ENCODE measurements at regions not wholly inside any gene's neighbourhood (a gene's known extent, or its start where the extent isn't known, plus 50 kb on each side); places are given as distances from the start of the nearest gene placed in this dataset.

DNA sequence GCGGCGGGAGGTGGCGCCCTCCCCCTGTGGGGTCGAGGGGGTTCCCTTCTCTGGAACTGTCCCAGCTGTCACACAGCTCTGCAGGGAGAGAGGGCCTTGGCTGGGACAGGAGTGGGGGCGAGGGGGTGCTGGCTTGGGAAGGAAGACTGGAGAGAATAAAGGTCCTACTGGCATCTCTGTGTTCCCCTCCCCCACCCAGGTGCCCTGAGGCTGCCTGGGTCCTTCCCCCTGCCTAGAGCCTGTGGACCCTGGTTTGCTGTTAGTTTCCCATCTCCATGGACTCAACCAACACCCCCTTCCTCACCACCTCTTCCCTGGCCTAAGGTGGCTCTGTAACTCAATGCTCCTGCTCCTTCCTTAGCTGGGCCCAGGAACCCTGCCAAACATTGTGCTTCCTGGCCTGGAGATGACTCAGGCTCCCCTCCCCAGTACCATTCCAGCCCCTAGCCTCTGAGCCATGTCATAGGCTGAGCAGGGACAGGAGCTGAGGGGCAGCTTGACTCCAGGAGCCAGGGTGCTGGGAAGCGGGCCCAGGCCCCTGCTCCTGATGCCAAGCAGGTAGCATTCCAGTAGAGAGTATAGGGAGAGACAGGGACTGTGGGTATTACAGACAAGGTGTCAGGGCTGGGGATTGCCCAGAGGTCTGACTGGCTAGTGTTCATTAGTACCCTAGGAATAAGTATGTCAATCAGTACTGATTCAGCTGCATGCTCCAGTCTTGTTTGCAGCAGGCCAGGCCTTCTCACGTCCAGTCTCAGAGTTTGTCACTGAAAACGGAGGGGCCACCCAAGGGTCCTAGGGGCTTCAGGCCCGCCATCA, 100.7 kb downstream of the EFNB1 start:
- Histone ChIP-seq H3K36me3 (no peaks in the 10 kb centered on the region), H3K4me1 (no peaks in the 10 kb centered on the region), H3K9me3 (no peaks in the 10 kb centered on the region), H3K4me3 (no peak overlapping the region), H3K9ac (ENCODE audit: low read depth in 2 of 2, low read length in 2 of 2) (no peak overlapping the region), H3K27me3 (no peaks in the 10 kb centered on the region), H3K27ac (no peak overlapping the region)
- TF ChIP-seq, protein P1, sequence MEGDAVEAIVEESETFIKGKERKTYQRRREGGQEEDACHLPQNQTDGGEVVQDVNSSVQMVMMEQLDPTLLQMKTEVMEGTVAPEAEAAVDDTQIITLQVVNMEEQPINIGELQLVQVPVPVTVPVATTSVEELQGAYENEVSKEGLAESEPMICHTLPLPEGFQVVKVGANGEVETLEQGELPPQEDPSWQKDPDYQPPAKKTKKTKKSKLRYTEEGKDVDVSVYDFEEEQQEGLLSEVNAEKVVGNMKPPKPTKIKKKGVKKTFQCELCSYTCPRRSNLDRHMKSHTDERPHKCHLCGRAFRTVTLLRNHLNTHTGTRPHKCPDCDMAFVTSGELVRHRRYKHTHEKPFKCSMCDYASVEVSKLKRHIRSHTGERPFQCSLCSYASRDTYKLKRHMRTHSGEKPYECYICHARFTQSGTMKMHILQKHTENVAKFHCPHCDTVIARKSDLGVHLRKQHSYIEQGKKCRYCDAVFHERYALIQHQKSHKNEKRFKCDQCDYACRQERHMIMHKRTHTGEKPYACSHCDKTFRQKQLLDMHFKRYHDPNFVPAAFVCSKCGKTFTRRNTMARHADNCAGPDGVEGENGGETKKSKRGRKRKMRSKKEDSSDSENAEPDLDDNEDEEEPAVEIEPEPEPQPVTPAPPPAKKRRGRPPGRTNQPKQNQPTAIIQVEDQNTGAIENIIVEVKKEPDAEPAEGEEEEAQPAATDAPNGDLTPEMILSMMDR (IDR thresholded peaks at IDR 0.05), result no peak
- intact Hi-C loops (cut with DNase I), result no loop called here
- no peak for DNase-seq

DNA sequence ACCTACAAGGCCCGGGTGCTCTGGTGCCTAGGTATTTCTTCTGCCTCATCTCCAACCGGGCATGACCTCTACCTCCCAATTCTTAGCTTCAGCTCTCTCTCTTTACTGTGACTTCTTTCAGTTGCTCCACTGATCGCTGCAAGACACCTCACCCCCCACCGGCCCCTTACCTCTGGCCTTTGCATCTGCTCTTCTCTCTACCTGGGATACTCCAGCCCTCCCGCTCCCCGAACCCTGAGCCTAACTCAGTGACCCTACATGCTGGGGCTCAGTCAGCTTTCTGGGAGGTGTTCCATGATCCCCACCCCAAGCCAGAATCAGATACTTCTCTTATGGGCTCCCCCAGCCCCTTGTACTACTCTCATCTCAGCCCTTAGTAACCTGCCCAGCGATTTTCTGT, 99.6 kb downstream of the EFNB1 start:
- H3K27ac ChIP-seq, result no peak overlapping the region
- no peaks in the 10 kb centered on the region for H3K4me1 ChIP-seq
- H3K9ac ChIP-seq (ENCODE audit: low read depth in 2 of 2, low read length in 2 of 2), result no peak overlapping the region
- no peaks in the 10 kb centered on the region for H3K9me3 ChIP-seq
- H3K36me3 ChIP-seq, result no peaks in the 10 kb centered on the region
- intact Hi-C loops (cut with DNase I), result no loop called here
- H3K27me3 ChIP-seq, result no peaks in the 10 kb centered on the region
- H3K4me3 ChIP-seq, result no peak overlapping the region
- DNase-seq, result no peak
- TF ChIP-seq, protein P1 (IDR thresholded peaks at IDR 0.05), result no peak

DNA sequence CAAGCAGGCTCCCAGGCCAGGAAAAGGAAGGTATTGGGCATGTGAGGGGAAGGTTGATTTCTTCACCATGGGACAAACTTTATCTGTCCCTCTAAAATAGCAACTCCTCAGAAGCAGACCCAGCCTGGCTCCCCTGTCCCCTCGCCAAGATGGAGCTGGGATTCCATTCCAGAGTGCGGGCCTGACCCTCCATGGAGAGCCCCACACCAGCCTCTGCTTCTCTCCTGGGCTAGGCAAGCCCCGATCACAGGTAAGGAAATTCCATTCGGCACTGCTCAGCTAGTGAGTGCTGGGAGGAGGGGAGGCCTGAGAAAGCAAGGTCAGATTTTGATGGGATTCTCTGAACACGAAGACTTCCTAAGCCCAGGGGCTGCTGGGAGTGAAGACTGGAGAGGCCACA, 98.4 kb downstream of the EFNB1 start:
- no peaks in the 10 kb centered on the region for H3K36me3 ChIP-seq
- H3K27ac ChIP-seq, result no peak overlapping the region
- no peak overlapping the region for H3K9ac ChIP-seq (ENCODE audit: low read depth in 2 of 2, low read length in 2 of 2)
- no peak overlapping the region for H3K4me3 ChIP-seq
- no peaks in the 10 kb centered on the region for H3K4me1 ChIP-seq
- intact Hi-C loops (cut with DNase I), result no loop called here
- TF ChIP-seq, protein P1 (IDR thresholded peaks at IDR 0.05), result no peak
- DNase-seq, result no peak
- H3K9me3 ChIP-seq, result no peaks in the 10 kb centered on the region
- no peaks in the 10 kb centered on the region for H3K27me3 ChIP-seq

DNA sequence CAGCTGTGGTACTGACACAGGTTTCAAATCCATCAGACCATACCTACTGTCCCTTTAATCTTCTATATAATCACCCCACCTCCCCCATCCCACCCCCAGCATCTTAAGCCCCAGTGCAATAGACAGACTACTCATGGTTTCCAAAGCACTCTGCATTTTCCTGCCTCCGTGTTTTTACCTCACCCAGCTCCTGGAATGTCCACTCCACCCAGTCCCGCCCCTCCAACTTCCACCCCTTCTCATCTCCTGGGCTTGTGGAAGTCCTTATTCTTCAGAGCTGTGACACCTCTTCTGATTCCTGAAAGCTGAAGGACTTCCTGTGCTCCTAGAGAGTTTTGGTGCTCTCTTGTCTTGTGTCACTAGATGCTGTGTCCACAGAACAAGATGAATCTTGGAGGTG, 94.3 kb downstream of the EFNB1 start:
- H3K4me3 ChIP-seq, result no peak overlapping the region
- TF ChIP-seq, protein P1 (IDR thresholded peaks at IDR 0.05), result no peak
- H3K4me1 ChIP-seq, result no peaks in the 10 kb centered on the region
- no peaks in the 10 kb centered on the region for H3K27me3 ChIP-seq
- intact Hi-C loops (cut with DNase I), result no loop called here
- H3K36me3 ChIP-seq, result no peaks in the 10 kb centered on the region
- H3K27ac ChIP-seq, result no peak overlapping the region
- no peaks in the 10 kb centered on the region for H3K9me3 ChIP-seq
- no peak for DNase-seq
- H3K9ac ChIP-seq (ENCODE audit: low read depth in 2 of 2, low read length in 2 of 2), result no peak overlapping the region

DNA sequence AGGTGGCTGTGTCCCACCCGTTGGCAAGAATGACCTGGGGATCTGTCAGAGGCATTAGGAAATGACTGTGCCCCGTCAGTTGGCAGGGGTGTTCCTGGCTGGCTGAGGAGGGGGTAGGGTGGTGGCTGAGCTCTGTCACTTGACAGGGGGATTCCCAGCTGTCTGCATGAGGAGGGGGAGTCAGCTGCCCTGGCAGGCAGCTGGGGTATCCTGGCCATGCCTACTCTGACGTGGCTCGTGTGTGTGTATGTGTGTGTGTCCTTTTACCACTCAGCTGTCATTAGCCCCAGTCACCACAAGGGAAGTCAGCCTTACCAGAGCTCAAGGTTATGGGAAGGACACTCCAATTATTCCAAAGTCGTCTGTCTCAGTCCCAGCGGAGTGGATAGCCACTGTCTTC, 93.2 kb downstream of the EFNB1 start:
- TF ChIP-seq, protein P1 (IDR thresholded peaks at IDR 0.05), result no peak
- no peak overlapping the region for H3K27ac ChIP-seq

More for the DNA sequence above, 93.2 kb downstream of the EFNB1 start:
- no peaks in the 10 kb centered on the region for H3K4me1 ChIP-seq
- H3K9me3 ChIP-seq, result no peaks in the 10 kb centered on the region
- no peak overlapping the region for H3K4me3 ChIP-seq
- intact Hi-C loops (cut with DNase I), result no loop called here
- no peak overlapping the region for H3K9ac ChIP-seq (ENCODE audit: low read depth in 2 of 2, low read length in 2 of 2)
- no peak for DNase-seq
- no peaks in the 10 kb centered on the region for H3K36me3 ChIP-seq
- H3K27me3 ChIP-seq, result no peaks in the 10 kb centered on the region

All from colonic mucosa (tissue), 4 donors.